ENCODE measurements at regions not wholly inside any gene's neighbourhood (a gene's known extent, or its start where the extent isn't known, plus 50 kb on each side); places are given as distances from the start of the nearest gene placed in this dataset.

- no peak for TF ChIP-seq CTCF (IDR thresholded peaks at IDR 0.05)
- no peak for TF ChIP-seq POLR2A (IDR thresholded peaks at IDR 0.05)
These were observed 173.6 kb downstream of the ADCYAP1 start for GRCh38 chr18:1078301-1078700.

Measured in right lobe of liver (tissue), 4 donors.